HEK293T (cell line): ENCODE measurements at regions not wholly inside any gene's neighbourhood (a gene's known extent, or its start where the extent isn't known, plus 50 kb on each side); places are given as distances from the start of the nearest gene placed in this dataset.

ENCODE experiments used
- L3MBTL2 ChIP-seq: fragments of 450-650 bp; conservative IDR thresholded peaks from 2 replicates; pipeline ENCODE4 v1.6.1; 2016; ENCODE audit warnings: mild to moderate bottlenecking
- LEF1 ChIP-seq: fragments of 450-650 bp; IDR thresholded peaks from 2 replicates; pipeline ENCODE4 v1.6.1; 2017; ENCODE audit warnings: mild to moderate bottlenecking, borderline replicate concordance
- NFRKB ChIP-seq: fragments of 450-650 bp; IDR thresholded peaks from 2 replicates; pipeline ENCODE4 v1.6.1; 2016; ENCODE audit warnings: mild to moderate bottlenecking, moderate library complexity
- SP1 ChIP-seq: fragments of 450-650 bp; IDR thresholded peaks from 2 replicates; pipeline ENCODE4 v1.6.1; 2017
- SUZ12 ChIP-seq: fragments of 450-650 bp; IDR thresholded peaks from 2 replicates; pipeline ENCODE4 v1.6.1; 2016; ENCODE audit warnings: mild to moderate bottlenecking
- TARDBP ChIP-seq: fragments of 450-650 bp; IDR thresholded peaks from 2 replicates; pipeline ENCODE4 v1.6.1; 2016

DNA sequence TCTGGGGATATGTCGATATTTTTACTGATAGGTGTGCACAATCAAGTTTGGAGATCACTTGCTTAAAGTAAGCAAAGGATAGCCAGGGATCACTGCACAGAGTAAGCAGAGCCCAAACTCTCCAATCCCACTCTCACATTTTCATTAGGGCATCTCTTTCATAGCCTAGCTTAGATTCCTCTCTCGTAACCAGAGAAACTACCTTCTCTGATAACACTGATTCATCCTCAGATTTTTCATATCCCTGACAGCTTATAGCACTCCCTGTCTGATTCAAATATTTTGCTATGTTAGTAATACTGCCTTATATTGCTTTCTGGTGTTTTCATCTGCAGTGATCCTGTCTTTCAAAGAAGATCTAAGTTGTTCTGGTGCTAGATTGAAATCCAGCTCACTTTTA lies 123.7 kb downstream of the CBLL2 start:
- TF ChIP-seq SUZ12: no peak
- TF ChIP-seq TARDBP: no peak
- no peak for TF ChIP-seq L3MBTL2
- TF ChIP-seq LEF1: no peak
- TF ChIP-seq NFRKB: no peak
- no peak for TF ChIP-seq SP1
